ENCODE measurements at regions not wholly inside any gene's neighbourhood (a gene's known extent, or its start where the extent isn't known, plus 50 kb on each side); places are given as distances from the start of the nearest gene placed in this dataset.

DNA sequence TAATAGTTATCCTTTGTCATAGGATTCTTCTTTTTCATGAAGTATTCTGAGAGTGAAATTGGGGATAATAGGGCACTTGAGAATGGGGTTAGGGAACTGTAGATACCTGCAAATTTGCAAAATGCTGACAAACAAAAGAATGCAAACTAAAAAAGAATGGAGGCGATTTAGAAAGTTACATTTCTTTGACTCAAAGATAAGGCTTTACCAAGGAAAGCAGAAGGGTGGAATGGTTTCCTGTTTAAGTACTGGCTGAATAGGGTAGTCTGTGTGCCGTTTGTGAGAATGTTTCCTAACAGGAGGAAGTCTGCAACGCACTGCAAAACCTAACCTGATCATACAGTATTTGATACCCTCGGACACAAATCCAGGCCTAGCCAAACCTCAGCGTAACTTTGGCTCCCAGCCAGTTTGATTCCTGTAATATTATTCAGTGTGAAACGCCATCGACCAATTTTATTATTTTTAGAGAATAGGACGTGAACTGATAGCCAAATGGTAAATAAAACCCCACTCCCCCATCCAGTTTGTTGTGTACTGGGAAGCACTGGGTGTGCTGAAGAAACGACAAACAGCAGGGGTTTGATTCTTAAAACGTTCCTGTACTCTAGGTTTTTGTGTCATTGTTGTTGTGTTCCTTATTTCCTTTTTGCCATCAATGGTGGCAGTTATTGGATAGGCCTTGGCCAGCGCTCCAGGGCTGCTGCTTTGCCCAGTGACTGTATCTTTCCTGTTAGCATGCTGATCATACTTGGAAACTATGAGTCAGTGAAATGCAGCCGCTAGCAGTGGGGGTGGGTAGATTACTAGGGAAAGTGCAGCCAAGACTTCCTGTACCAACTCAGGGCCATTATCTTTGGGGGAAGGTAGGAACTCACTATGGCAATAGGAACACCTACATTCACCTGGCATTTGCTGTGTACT lies 148.0 kb upstream of the TBL1XR1 start (continued):
- TF ChIP-seq, protein P1, sequence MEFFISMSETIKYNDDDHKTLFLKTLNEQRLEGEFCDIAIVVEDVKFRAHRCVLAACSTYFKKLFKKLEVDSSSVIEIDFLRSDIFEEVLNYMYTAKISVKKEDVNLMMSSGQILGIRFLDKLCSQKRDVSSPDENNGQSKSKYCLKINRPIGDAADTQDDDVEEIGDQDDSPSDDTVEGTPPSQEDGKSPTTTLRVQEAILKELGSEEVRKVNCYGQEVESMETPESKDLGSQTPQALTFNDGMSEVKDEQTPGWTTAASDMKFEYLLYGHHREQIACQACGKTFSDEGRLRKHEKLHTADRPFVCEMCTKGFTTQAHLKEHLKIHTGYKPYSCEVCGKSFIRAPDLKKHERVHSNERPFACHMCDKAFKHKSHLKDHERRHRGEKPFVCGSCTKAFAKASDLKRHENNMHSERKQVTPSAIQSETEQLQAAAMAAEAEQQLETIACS (CRISPR knock-in tag; IDR thresholded peaks at IDR 0.05), result no peak
- TF ChIP-seq TMF1 (CRISPR knock-in tag; IDR thresholded peaks at IDR 0.05; ENCODE audit: low read depth), result no peak
- TF ChIP-seq, protein P2, sequence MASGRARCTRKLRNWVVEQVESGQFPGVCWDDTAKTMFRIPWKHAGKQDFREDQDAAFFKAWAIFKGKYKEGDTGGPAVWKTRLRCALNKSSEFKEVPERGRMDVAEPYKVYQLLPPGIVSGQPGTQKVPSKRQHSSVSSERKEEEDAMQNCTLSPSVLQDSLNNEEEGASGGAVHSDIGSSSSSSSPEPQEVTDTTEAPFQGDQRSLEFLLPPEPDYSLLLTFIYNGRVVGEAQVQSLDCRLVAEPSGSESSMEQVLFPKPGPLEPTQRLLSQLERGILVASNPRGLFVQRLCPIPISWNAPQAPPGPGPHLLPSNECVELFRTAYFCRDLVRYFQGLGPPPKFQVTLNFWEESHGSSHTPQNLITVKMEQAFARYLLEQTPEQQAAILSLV (CRISPR knock-in tag; IDR thresholded peaks at IDR 0.05; ENCODE audit: borderline replicate concordance), result no peak
- TF ChIP-seq, protein P3, sequence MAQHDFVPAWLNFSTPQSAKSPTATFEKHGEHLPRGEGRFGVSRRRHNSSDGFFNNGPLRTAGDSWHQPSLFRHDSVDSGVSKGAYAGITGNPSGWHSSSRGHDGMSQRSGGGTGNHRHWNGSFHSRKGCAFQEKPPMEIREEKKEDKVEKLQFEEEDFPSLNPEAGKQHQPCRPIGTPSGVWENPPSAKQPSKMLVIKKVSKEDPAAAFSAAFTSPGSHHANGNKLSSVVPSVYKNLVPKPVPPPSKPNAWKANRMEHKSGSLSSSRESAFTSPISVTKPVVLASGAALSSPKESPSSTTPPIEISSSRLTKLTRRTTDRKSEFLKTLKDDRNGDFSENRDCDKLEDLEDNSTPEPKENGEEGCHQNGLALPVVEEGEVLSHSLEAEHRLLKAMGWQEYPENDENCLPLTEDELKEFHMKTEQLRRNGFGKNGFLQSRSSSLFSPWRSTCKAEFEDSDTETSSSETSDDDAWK (CRISPR knock-in tag; IDR thresholded peaks at IDR 0.05), result no peak
- TF ChIP-seq SMAD1 (CRISPR knock-in tag; IDR thresholded peaks at IDR 0.05; ENCODE audit: borderline replicate concordance, low read depth), result no peak
- no peak for TF ChIP-seq KLF13 (CRISPR knock-in tag; IDR thresholded peaks at IDR 0.05)
- TF ChIP-seq, protein P4, sequence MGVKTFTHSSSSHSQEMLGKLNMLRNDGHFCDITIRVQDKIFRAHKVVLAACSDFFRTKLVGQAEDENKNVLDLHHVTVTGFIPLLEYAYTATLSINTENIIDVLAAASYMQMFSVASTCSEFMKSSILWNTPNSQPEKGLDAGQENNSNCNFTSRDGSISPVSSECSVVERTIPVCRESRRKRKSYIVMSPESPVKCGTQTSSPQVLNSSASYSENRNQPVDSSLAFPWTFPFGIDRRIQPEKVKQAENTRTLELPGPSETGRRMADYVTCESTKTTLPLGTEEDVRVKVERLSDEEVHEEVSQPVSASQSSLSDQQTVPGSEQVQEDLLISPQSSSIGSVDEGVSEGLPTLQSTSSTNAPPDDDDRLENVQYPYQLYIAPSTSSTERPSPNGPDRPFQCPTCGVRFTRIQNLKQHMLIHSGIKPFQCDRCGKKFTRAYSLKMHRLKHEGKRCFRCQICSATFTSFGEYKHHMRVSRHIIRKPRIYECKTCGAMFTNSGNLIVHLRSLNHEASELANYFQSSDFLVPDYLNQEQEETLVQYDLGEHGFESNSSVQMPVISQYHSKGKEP (CRISPR knock-in tag; IDR thresholded peaks at IDR 0.05), result no peak
- TF ChIP-seq ZNF383 (CRISPR knock-in tag; IDR thresholded peaks at IDR 0.05; ENCODE audit: borderline replicate concordance), result no peak
- no peak for TF ChIP-seq ZFP82 (CRISPR knock-in tag; IDR thresholded peaks at IDR 0.05; ENCODE audit: borderline replicate concordance)
- TF ChIP-seq RORA (CRISPR knock-in tag; IDR thresholded peaks at IDR 0.05), result no peak
- no peak for TF ChIP-seq ATAD3A (CRISPR knock-in tag; IDR thresholded peaks at IDR 0.05)
- TF ChIP-seq, protein P5, sequence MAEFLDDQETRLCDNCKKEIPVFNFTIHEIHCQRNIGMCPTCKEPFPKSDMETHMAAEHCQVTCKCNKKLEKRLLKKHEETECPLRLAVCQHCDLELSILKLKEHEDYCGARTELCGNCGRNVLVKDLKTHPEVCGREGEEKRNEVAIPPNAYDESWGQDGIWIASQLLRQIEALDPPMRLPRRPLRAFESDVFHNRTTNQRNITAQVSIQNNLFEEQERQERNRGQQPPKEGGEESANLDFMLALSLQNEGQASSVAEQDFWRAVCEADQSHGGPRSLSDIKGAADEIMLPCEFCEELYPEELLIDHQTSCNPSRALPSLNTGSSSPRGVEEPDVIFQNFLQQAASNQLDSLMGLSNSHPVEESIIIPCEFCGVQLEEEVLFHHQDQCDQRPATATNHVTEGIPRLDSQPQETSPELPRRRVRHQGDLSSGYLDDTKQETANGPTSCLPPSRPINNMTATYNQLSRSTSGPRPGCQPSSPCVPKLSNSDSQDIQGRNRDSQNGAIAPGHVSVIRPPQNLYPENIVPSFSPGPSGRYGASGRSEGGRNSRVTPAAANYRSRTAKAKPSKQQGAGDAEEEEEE (CRISPR knock-in tag; IDR thresholded peaks at IDR 0.05; ENCODE audit: borderline replicate concordance), result no peak
- TF ChIP-seq GTF2F1 (IDR thresholded peaks at IDR 0.05; ENCODE audit: low read length), result no peak
- no peak for TF ChIP-seq ZBTB7A (CRISPR knock-in tag; IDR thresholded peaks at IDR 0.05)
- 0 out of 2 replicates have a peak, but pooled peaks have one; percentile 23 for TF ChIP-seq RCOR2 (CRISPR knock-in tag; IDR thresholded peaks at IDR 0.05)
- TF ChIP-seq, protein P6, sequence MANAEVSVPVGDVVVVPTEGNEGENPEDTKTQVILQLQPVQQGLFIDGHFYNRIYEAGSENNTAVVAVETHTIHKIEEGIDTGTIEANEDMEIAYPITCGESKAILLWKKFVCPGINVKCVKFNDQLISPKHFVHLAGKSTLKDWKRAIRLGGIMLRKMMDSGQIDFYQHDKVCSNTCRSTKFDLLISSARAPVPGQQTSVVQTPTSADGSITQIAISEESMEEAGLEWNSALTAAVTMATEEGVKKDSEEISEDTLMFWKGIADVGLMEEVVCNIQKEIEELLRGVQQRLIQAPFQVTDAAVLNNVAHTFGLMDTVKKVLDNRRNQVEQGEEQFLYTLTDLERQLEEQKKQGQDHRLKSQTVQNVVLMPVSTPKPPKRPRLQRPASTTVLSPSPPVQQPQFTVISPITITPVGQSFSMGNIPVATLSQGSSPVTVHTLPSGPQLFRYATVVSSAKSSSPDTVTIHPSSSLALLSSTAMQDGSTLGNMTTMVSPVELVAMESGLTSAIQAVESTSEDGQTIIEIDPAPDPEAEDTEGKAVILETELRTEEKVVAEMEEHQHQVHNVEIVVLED (CRISPR knock-in tag; IDR thresholded peaks at IDR 0.05; ENCODE audit: borderline replicate concordance), result no peak
- no peak for TF ChIP-seq ZNF484 (CRISPR knock-in tag; IDR thresholded peaks at IDR 0.05; ENCODE audit: borderline replicate concordance, low read depth)
- TF ChIP-seq ZNF382 (CRISPR knock-in tag; IDR thresholded peaks at IDR 0.05; ENCODE audit: borderline replicate concordance), result no peak
- TF ChIP-seq ZNF282 (IDR thresholded peaks at IDR 0.05; ENCODE audit: partially characterized antibody), result no peak
- no peak for TF ChIP-seq DPF2 (CRISPR knock-in tag; IDR thresholded peaks at IDR 0.05; ENCODE audit: borderline replicate concordance, low read depth)
